DND-41 (cell line): ENCODE measurements at regions not wholly inside any gene's neighbourhood (a gene's known extent, or its start where the extent isn't known, plus 50 kb on each side); places are given as distances from the start of the nearest gene placed in this dataset.

ENCODE experiments used
- EZH2 ChIP-seq: IDR thresholded peaks from 3 replicates; pipeline ENCODE4 v1.6.1; 2012; ENCODE audit warnings: borderline replicate concordance, low read depth, mild to moderate bottlenecking, moderate library complexity, low read length, inconsistent platforms; ENCODE audit not compliant: severe bottlenecking
- TF ChIP-seq, protein P1 (sequence below): IDR thresholded peaks from 2 replicates; pipeline ENCODE4 v1.5.1; 2012; ENCODE audit warnings: borderline replicate concordance, low read length, moderate library complexity, mild to moderate bottlenecking; ENCODE audit not compliant: poor library complexity, severe bottlenecking; ENCODE audit errors: extremely low read depth

DNA sequence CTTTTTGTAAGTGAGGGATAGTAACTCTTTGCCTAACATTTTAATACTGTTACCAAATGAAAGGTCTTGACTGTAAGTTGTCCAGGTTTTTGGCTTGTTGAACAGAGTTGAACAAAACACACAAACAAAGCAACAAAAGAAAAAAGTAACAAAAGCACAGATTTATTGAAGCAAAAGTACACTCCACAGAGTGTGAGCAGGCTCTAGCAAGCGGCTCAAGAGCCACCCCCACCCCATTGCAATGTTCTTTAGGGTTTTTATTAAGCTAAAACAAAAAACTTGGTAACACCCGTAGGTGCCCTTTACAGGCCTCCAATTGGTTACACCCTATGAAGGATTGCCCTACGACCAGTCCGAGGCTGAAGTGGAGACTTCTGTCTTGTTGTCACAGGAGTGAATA is 197.4 kb upstream of the MAP3K1 start:
- TF ChIP-seq, protein P1, sequence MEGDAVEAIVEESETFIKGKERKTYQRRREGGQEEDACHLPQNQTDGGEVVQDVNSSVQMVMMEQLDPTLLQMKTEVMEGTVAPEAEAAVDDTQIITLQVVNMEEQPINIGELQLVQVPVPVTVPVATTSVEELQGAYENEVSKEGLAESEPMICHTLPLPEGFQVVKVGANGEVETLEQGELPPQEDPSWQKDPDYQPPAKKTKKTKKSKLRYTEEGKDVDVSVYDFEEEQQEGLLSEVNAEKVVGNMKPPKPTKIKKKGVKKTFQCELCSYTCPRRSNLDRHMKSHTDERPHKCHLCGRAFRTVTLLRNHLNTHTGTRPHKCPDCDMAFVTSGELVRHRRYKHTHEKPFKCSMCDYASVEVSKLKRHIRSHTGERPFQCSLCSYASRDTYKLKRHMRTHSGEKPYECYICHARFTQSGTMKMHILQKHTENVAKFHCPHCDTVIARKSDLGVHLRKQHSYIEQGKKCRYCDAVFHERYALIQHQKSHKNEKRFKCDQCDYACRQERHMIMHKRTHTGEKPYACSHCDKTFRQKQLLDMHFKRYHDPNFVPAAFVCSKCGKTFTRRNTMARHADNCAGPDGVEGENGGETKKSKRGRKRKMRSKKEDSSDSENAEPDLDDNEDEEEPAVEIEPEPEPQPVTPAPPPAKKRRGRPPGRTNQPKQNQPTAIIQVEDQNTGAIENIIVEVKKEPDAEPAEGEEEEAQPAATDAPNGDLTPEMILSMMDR = no peak
- TF ChIP-seq EZH2 = no peak
